HG03139 (cell line): ENCODE measurements at regions not wholly inside any gene's neighbourhood (a gene's known extent, or its start where the extent isn't known, plus 50 kb on each side); places are given as distances from the start of the nearest gene placed in this dataset.
"Not testable (repeated sequence)": the region's sequence is repeated elsewhere in the genome, so short reads cannot be mapped to it uniquely, and the experiment has no call there.

Source experiments
- ATAC-seq: cut with Tn5 transposase; IDR thresholded peaks from one replicate; pipeline ENCODE4 v1.9.1; 2021; ENCODE audit not compliant: unreplicated experiment

DNA sequence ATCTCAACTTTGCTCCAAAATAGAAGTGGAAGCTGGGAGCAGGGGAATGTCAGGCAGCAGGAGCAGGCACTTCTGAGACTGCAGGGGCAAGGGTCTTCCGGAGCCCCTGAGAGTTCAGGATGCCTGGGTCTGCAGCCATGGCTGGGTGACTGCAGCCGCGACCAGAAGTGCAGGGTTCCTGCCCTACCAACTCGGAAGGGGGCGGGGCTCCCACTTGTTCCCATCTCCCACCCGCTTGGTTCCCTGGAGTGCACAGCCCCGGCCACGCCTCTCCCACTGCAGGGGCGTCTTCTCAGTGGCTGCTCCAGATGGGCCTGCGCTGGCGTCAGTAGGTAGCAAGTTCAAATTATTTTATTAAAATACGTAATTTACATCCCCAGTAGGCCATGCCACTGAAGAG lies 1631.7 kb downstream of the OLFM4 start:
- ATAC-seq: no peak

DNA sequence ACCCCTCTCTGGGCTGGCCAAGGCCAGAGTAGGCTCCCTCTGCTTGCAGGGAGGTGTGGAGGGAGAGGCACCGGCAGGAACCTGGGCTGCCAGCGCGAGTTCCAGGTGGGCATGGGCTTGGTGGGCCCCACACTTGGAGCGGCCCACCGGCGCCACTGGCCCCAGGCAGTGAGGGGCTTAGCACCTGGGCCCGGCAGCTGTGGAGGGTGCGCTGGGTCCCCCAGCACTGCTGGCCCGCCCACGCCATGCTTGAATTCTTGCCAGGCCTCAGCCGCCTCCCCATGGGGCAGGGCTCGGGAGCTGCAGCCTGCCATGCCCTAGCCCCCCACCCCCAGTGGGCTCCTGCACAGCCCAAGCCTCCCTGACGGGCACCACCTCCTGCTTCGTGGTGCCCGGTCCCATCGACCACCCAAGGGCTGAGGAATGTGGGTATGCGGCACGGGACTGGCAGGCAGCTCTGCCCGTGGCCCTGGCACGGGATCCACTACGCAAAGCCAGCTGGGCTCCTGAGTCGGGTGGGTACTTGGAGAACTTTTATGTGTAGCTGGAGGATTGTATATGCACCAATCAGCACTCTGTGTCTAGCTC lies 1648.0 kb downstream of the OLFM4 start:
- ATAC-seq: no peak

DNA sequence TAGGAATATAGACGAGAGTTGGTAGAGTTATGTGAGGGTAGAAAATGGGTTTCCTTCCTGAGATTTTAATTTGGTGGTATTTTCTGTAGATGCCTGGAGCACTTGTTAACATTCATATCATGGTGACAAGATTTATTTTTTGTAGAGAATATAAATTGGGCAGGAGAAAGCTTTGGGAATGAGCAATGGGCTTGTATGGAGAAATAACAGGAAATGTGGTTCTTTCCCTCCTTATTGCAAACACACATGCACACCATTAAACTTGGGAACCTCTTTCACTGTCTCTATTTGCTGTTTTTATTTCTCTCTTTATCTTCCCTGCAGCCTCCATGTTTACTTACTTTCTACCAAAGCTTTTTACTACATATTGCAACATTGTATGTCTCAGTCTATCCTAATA lies 1653.6 kb downstream of the OLFM4 start:
- ATAC-seq: no peak

DNA sequence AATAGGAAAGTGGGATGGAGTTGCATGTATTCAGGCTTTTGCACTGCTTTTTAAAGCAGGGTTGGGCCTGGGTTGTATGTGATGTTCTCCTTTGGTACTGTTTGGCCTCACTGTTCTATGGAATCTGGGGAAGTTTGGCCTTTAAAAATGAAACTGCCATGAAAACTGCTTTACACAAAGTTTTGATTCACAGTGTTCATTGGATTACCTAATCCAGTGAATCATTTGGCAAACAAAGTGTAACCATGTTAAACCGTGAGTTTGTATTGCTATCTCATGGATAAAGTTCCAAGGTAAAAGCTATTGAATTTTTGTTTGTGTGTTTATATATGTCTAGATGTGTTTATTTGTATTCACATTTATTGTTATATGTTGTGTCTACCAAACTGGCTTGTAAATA lies 1658.6 kb downstream of the OLFM4 start:
- ATAC-seq: no peak

DNA sequence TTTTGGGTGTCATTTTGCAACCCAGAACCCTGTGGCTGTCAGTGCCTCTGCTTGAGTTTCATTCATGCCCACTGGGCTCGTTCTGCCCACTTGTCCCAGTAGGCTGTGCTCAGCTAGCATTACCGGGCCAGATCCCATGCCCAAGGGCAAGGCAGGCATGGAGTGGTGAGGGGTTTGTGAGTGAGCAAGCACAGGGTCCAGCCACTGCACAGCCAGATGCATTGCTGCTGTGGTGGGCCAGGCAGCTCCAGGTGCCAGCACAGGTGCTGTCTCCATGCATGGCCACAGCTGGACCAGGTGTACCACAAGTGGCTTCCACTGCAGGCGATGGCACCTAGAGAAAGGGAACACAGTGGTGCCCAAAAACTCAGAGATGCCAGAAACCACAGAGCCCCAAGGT lies 1671.2 kb downstream of the OLFM4 start:
- ATAC-seq: no peak

DNA sequence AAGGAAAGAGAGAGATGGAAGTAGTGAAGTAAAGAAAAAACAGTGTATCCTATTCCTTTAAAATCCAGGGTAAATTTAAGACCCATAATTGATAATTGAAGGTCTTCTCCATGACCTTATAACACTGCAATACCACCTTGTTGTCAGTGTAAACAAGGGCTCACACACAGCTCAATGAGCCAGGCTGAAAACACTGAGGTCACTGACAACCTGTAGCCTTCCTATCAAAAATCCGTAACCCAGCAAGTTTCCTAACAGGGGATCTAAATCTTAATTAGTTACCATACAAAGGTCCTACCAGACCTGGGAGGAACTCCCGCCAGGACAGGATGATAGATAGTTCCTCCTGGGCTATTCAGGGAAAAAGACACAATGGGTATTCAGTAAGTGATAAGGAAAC lies 1677.1 kb downstream of the OLFM4 start:
- ATAC-seq: no peak

DNA sequence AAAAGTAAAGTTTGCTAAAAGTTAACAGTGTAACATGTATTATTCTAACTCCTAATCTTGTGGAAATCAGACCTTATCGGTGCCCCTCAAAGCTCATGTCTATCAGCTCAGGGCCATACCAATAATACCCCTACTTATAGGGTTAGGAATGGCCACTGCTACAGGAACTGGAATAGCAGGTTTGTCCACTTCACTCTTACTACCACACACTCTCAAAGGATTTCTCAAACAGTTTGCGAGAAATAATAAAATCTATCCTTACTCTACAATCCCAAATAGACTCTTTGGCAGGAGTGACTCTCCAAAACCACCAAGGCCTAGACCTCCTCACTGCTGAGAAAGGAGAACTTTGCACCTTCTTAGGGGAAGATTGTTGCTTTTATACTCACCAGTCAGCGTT lies 1677.7 kb downstream of the OLFM4 start:
- ATAC-seq: no peak

DNA sequence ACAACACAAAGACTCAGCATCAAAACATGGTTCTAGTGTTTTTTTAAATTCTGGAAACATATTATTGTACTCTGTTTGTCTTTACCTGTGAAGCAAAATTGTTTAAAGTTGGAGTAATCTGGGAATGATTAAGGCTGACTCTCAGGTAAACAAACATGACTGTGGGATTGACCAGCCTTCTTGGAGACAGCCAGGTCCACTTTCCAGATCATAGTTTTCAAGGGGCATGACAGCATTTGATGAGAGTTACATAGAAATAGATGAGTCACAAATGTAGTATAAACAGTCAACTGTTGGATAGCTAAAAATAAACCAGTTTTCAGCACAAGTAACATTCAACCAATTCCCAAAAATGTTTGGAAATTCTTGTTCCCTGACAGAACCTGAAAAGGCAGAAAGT lies 1680.9 kb downstream of the OLFM4 start:
- ATAC-seq: no peak

DNA sequence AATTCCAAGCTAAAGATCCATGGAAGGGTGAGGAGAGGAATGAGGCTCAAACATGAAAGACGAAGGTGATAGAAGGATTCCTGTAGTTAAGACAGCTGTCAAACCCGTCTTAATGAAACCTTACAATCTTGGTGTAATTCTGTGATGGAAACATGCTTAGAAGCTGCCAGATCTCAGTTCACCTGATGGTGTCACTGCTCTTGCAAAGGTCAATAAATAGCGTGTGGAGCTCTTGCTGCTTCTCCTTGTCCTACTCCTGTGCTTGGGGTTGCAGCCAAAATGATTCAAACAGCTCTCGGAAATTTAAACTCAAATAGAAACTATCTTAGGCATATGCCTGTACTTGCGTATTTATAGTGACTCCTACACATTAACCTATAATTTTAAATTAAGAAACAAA lies 1705.0 kb downstream of the OLFM4 start:
- no peak for ATAC-seq

DNA sequence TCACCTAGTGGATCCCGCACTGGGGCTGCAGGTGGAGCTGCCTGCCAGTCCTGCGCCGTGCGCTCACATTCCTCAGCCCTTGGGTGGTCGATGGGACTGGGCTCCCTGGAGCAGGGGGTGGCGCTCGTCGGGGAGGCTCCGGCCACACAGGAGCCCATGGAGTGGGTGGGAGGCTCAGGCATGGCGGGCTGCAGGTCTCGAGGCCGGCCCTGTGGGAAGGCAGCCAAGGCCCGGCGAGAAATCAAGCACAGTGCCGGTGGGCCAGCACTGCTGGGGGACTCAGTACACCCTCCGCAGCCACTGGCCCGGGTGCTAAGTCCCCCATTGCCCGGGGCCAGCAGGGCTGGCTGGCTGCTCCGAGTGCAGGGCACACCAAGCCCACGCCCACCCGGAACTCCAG lies 1708.6 kb downstream of the OLFM4 start:
- not testable (repeated sequence) for ATAC-seq

DNA sequence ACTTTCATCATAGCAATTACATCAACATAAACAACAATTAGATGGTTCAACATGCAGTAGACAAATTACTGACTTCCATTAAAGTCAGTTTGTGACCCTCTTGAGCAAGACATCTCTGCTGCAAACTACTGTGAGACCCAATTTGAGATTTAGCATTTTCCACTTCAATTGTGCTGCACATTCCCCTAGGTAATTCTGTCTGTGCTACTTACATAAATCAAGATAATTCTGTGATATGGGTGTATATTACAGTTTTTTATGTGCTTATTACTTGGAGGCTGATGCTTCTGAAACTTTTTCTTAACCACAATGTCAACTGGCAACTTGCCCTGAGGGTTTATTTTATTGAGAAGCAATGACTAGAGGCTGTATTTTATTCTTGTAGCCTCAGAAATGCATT lies 1714.4 kb downstream of the OLFM4 start:
- ATAC-seq: no peak

DNA sequence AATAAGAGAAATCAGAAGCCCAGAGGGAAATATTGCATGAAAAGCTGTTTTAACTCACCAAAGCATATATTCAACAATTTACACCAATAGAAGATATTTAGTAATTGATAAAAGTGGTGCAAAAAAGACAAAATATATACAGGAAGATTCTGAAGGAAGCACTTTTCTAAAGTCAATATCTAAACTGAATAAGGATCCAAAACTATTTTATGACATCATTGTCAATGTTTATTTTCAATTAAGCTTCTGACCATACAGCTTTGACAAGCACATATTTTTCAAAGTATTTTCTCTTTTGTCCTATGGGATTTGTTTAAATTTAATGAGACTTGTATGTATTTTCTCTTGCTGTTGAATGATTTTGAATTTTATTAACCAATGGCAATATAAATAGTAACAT lies 1716.1 kb downstream of the OLFM4 start:
- no peak for ATAC-seq

DNA sequence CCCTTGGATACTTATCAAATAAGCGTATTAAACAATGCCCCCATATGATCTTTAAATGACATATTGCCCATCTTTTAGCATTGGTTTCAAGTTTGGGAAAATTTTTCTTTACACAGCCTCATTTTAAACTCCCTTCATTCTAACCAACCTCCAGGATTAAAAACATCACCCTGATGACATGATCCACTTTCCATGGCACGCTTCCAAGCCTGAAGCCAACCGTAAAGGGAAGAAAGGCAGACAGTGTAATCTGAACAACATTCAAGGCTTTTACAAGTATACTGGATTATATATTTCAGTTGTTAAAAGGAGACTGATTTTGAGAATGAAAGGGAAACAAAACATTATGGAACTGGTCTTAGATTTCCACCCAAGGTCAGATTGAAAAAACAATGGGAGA lies 1721.9 kb downstream of the OLFM4 start:
- no peak for ATAC-seq

DNA sequence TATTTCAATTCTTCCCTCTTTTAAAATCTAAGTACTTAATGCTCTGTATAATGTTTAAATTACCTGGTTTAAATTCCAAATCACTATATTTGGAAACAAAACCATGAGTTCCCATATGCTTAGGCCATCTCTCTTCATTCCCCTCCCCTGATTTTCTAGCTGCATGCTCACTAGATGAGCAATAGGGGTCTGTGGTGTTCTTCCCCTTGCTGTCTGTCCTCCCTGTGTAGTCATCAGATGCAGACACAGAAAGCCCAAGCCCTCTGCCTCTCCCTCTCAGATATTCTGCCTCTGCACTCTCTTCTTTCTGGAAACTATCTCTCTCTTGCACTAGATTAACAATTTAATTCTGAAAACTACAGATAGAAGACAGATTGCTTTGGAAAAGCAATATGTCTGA lies 1730.2 kb downstream of the OLFM4 start:
- no peak for ATAC-seq

DNA sequence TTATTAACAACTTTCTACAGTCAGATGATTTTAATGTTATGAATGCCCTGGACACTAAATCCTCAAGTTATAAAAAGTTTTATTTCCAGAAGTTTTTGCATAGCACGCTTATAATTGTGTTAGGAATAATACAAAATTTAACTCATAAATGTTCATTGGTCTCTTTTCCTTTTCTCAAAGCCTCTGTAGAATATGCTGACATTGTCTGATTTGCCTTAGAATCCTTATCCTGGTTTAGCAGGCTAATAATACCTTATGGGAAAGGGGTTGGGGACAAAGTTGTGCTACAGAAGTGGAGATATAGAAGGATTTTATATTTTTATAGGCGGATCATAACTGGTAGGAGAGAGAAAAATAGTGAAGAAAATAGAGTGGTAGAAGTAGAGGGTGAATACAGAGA lies 1739.6 kb downstream of the OLFM4 start:
- ATAC-seq: no peak

DNA sequence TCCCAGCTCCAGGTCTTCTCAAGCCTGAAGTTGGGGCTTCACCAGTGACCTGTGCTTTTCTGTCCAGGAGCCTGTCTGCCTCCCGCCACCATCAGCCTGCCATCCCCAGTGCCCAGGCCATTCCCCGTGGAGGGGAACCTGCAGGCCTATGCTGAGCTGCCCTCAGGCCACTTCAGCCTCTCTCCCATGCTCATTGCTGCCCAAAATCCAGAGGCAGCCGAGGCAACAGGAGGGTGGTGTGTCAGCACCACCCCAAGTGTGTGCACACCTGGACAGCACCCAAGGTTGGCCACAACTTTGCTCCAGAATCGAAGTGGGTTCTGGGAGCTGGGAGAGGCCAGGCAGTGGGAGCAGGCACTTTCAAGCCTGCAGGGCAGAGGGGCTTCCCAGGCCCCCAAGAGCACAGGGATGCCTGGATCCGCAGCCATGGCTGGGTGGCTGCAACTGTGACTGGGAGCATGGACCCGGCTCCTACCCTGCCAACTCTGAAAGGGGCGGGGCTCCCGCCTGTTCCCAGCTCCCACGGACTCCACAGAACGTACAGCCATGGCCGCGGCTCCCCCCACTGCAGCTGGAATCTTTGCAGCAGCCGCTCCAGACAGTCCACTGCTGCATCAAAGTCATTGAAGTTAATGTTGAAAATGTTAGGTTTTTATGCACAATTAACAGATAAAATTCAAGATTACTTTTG lies 1747.0 kb downstream of the OLFM4 start:
- no peak for ATAC-seq

DNA sequence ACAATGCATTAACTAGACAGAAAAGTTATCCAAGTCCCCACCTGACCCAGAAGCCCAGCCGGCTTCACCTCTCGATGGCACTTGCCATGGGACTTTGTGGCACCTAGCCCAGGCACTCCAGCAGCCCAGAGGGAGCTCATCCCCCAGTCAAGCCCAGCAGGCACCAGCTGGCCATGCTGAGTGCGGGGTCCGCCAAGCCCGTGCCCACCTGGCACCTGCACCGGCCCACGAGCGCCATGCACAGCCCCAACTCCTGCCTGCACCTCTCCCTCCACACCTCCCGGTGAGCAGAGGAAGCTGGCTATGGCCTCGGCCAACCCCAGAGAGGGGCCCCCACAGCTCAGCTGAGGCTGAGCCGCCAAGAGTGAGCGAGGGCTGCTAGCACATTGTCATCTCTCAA lies 1759.1 kb downstream of the OLFM4 start:
- no peak for ATAC-seq

DNA sequence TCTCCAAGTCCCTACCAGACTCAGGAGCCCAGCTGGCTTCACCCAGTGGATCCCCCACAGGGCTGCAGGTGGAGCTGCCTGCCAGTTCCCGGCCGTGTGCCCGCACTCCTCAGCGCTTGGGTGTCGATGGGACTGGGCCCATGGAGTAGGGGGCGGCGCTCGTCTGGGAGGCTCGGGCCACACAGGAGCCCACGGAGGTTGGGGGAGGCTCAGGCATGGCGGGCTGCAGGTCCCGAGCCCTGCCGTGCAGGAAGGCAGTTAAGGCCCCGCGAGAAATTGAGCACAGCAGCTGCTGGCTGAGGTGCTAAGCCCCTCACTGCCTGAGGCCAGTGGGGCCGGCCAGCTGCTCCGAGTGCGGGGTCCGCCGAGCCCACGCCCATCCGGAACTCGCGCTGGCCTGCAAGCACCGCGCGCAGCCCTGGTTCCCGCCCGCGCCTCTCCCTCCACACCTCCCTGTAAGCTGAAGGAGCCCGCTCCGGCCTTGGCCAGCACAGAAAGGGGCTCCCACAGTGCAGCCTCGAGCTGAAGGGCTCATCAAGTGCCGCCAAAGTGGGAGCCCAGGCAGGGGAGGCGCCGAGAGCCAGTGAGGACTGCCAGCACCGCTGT lies 1771.1 kb downstream of the OLFM4 start:
- no peak for ATAC-seq

DNA sequence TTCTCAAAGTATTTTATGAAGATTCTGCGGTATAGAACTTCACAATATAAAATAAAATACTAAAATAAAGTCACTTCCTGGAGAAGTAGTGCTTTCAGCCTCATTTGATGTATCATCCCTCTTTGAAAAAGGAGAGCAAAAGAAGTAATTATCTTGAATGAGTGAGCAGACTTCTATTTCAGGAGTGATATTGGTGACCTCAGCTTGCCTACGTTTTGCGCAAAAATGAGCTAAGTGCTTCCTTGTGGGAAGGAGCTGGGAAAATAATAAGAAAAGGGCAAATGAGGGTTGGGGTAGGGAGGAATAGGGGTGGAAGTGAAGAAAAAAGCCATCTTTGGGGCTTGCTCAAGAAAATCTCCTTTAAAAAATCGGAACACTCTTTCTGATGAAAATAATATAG lies 1773.6 kb downstream of the OLFM4 start:
- ATAC-seq: no peak

DNA sequence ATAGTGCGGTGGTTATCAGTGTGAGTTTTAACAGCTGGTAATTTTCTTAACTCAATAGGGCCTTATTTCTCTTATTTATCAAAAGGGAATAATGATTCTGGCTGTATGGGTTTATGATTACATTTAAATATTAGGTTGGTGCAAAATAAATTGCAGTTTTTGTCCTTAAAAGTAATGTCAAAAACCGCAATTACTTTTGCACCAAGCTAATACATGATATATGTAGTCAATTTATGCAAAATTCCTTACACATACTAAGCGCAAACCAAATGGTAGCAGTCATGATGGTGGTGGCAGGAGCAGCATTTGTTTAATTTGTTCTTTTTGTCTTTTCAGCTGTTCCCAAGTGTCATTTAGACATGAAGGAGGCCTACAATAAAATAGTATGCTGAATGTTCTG lies 1777.1 kb downstream of the OLFM4 start:
- no peak for ATAC-seq

DNA sequence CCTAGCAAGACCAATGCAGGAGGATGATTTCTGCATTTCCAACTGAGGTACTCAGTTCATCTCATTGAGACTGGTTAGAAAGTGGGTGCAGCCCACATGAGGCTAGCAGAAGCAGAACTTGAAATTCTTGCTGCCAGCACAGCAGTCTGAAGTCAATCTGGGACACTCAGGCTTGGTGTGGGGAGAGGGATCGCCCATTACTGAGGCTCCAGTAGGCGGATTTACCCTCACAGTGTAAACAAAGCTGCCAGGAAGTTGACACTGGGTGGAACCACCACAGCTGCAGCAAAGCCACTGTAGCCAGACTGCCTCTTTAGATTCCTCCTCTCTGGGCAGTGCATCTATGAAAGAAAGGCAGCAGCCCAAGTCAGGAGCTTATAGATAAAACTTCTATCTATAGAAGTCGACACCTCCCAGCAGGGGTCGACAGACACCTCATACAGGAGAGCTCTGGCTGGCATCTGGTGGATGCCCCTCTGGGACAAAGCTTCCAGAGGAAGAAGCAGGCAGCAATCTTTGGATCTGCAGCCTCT lies 1793.4 kb downstream of the OLFM4 start:
- ATAC-seq: not testable (repeated sequence)

DNA sequence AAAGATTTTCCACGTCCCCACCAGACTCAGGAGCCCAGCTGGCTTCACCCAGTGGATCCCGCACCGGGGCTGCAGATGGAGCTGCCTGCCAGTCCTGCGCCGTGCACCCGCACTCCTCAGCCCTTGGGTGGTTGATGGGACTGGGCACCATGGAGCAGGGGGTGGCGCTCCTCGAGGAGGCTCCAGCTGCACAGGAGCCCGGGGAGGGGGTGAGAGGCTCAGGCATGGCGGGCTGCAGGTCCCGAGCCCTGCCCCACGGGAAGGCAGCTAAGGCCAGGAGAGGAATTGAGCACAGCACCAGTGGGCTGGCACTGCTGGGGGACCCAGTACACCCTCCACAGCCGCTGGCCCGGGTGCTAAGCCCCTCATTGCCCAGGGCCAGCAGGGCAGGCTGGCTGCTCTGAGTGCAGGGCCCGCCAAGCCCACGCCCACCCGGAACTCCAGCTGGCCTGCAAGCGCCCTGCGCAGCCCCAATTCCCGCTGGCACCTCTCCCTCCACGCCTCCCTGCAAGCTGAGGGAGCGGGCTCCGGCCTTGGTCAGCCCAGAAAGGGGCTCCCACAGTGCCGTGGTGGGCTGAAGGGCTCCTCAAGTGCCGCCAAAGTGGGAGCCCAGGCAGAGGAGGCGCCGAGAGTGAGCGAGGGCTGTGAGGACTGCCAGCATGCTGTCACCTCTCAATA lies 1800.9 kb downstream of the OLFM4 start:
- ATAC-seq: not testable (repeated sequence)
